HEK293 (cell line): ENCODE measurements at regions not wholly inside any gene's neighbourhood (a gene's known extent, or its start where the extent isn't known, plus 50 kb on each side); places are given as distances from the start of the nearest gene placed in this dataset.

Source experiments
- BCL11A ChIP-seq: fragments of 450-650 bp; formaldehyde crosslinking; IDR thresholded peaks from 2 replicates; pipeline ENCODE4 v1.5.1; 2016; ENCODE audit warnings: low read depth, missing biosample characterization, missing genetic modification characterization
- CTCF ChIP-seq: fragments of 450-650 bp; formaldehyde crosslinking; IDR thresholded peaks from 2 replicates; pipeline ENCODE4 v1.5.1; 2016; ENCODE audit warnings: missing biosample characterization, missing genetic modification characterization
- MEIS1 ChIP-seq: sonication (generic); formaldehyde crosslinking; IDR thresholded peaks from 2 replicates; pipeline ENCODE4 v1.8.1; 2022; ENCODE audit warnings: missing genetic modification reagents, mild to moderate bottlenecking, borderline replicate concordance
- REST ChIP-seq: fragments of 450-650 bp; formaldehyde crosslinking; IDR thresholded peaks from 2 replicates; pipeline ENCODE4 v1.5.1; 2016; ENCODE audit warnings: missing biosample characterization, missing genetic modification characterization
- SCRT1 ChIP-seq: fragments of 450-650 bp; formaldehyde crosslinking; IDR thresholded peaks from 2 replicates; pipeline ENCODE4 v1.5.1; 2016; ENCODE audit warnings: missing biosample characterization, missing genetic modification characterization, borderline replicate concordance
- SETDB1 ChIP-seq: IDR thresholded peaks from one replicate; pipeline ENCODE4 v1.6.1; 2017; ENCODE audit warnings: mild to moderate bottlenecking, low read length, moderate library complexity, mixed read lengths; ENCODE audit not compliant: insufficient read length
- YY1 ChIP-seq: fragments of 450-650 bp; formaldehyde crosslinking; IDR thresholded peaks from 2 replicates; pipeline ENCODE4 v1.5.1; 2018; ENCODE audit warnings: missing biosample characterization, missing genetic modification characterization
- ZFP37 ChIP-seq: fragments of 450-650 bp; formaldehyde crosslinking; IDR thresholded peaks from 2 replicates; pipeline ENCODE4 v1.5.1; 2016; ENCODE audit warnings: missing biosample characterization, missing genetic modification characterization
- ZNF274 ChIP-seq, 2 experiments: fragments of 200-500 bp in 1 of 2; fragments of 450-650 bp in 1 of 2; sonication (Bioruptor generic) in 1 of 2; formaldehyde crosslinking in 1 of 2; IDR thresholded peaks; 2 replicates each; pipeline versions ENCODE4 v1.5.1 to v1.6.1; 2014 to 2016; ENCODE audit warnings: borderline replicate concordance in 1 of 2, inconsistent platforms in 1 of 2, low read length in 1 of 2, missing biosample characterization in 1 of 2, missing genetic modification characterization in 1 of 2
- ZNF311 ChIP-seq: fragments of 450-650 bp; formaldehyde crosslinking; IDR thresholded peaks from 2 replicates; pipeline ENCODE4 v1.5.1; 2017; ENCODE audit warnings: missing biosample characterization, missing genetic modification characterization, borderline replicate concordance
- ZNF747 ChIP-seq: fragments of 450-650 bp; formaldehyde crosslinking; IDR thresholded peaks from 2 replicates; pipeline ENCODE4 v1.5.1; 2016; ENCODE audit warnings: missing biosample characterization, missing genetic modification characterization

- TF ChIP-seq BCL11A (tag by site-specific recombination) (no peak), SCRT1 (tag by site-specific recombination) (no peak), SETDB1 (no peak), YY1 (tag by site-specific recombination) (no peak), CTCF (tag by site-specific recombination) (no peak), ZNF747 (tag by site-specific recombination) (no peak), ZFP37 (no peak), MEIS1 (CRISPR knock-in tag) (no peak), REST (tag by site-specific recombination) (no peak), ZNF274 (IDR thresholded peaks at IDR 0.05; ENCODE audit: low read length) (no peak), ZNF274 (tag by site-specific recombination; IDR thresholded peaks at IDR 0.05; ENCODE audit: borderline replicate concordance) (no peak), ZNF311 (tag by site-specific recombination) (no peak)
Measured at GRCh38 chr11:121917482-121917881, 198.5 kb downstream of the BLID start.
